ENCODE measurements at regions not wholly inside any gene's neighbourhood (a gene's known extent, or its start where the extent isn't known, plus 50 kb on each side); places are given as distances from the start of the nearest gene placed in this dataset.
"Not testable (repeated sequence)": the region's sequence is repeated elsewhere in the genome, so short reads cannot be mapped to it uniquely, and the experiment has no call there.

GRCh38 chr16:86076606-86077005 is 177.6 kb downstream of the IRF8 start:
- no peak for DNase-seq

GRCh38 chr16:86077243-86077940 is 178.4 kb downstream of the IRF8 start:
- no peak for DNase-seq

GRCh38 chr16:86078121-86078600 is 179.2 kb downstream of the IRF8 start:
- DNase-seq = no peak

GRCh38 chr16:86078711-86079110 is 179.7 kb downstream of the IRF8 start:
- DNase-seq = not testable (repeated sequence)

GRCh38 chr16:86079255-86079885 is 180.4 kb downstream of the IRF8 start:
- no peak for DNase-seq

- DNase-seq = no peak
These were observed 181.3 kb downstream of the IRF8 start for GRCh38 chr16:86080131-86080875.

GRCh38 chr16:86080982-86081381 is 182.0 kb downstream of the IRF8 start:
- DNase-seq = no peak

- DNase-seq = no peak
These were observed 183.6 kb downstream of the IRF8 start for GRCh38 chr16:86082418-86083030.

- no peak for DNase-seq
These were observed 184.5 kb downstream of the IRF8 start for GRCh38 chr16:86083382-86084002.

- DNase-seq = no peak
These were observed 186.2 kb downstream of the IRF8 start for GRCh38 chr16:86085161-86085611.

GRCh38 chr16:86085795-86086194 is 186.8 kb downstream of the IRF8 start:
- DNase-seq = no peak

GRCh38 chr16:86086471-86086870 is 187.5 kb downstream of the IRF8 start:
- DNase-seq = no peak

- DNase-seq = no peak
These were observed 188.3 kb downstream of the IRF8 start for GRCh38 chr16:86087011-86087895.

GRCh38 chr16:86087896-86088230 is 188.9 kb downstream of the IRF8 start:
- DNase-seq = no peak

GRCh38 chr16:86088287-86088686 is 189.3 kb downstream of the IRF8 start:
- DNase-seq = no peak

GRCh38 chr16:86088816-86089215 is 189.9 kb downstream of the IRF8 start:
- no peak for DNase-seq

GRCh38 chr16:86089334-86089900 is 190.5 kb downstream of the IRF8 start:
- no peak for DNase-seq

- no peak for DNase-seq
These were observed 191.0 kb downstream of the IRF8 start for GRCh38 chr16:86089991-86090390.

GRCh38 chr16:86090461-86091170 is 191.7 kb downstream of the IRF8 start:
- DNase-seq = no peak

- no peak for DNase-seq
These were observed 193.0 kb downstream of the IRF8 start for GRCh38 chr16:86091976-86092375.

Measured in right kidney (tissue), 1 donor.